ENCODE measurements at regions not wholly inside any gene's neighbourhood (a gene's known extent, or its start where the extent isn't known, plus 50 kb on each side); places are given as distances from the start of the nearest gene placed in this dataset.

DNA sequence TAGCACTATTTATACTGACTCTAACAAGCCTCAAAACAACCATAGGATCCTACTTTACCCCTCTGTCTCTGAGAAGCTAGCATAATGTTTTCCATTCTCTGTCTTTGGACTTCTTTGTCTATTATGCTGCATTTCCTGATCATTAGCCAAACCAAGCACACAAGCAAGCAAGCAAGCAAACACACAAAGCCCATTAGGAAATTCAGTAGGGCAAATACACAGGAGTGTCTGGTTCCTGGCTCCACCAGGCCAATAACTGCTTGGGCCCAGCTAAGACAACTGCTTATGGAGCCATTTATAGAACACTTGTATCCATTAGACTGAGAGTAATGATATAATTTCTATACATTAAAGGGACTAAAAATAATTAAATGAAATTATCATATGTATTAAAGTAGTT is 952.9 kb upstream of the EPHA7 start:
- TF ChIP-seq SUZ12 (IDR thresholded peaks at IDR 0.05; ENCODE audit: extremely low read depth, insufficient read depth, insufficient read length), result no peak
- TF ChIP-seq YY1 (IDR thresholded peaks at IDR 0.05; ENCODE audit: insufficient read depth, insufficient read length), result no peak
- TF ChIP-seq ZNF274 (IDR thresholded peaks at IDR 0.05; ENCODE audit: low read depth, low read length), result no peak

Measured in NT2/D1 (cell line).